ENCODE measurements at regions not wholly inside any gene's neighbourhood (a gene's known extent, or its start where the extent isn't known, plus 50 kb on each side); places are given as distances from the start of the nearest gene placed in this dataset.
"Not testable (repeated sequence)": the region's sequence is repeated elsewhere in the genome, so short reads cannot be mapped to it uniquely, and the experiment has no call there.

- no peak for DNase-seq
These were observed 145.4 kb upstream of the ZNF804A start for GRCh38 chr2:184452907-184453306.

- DNase-seq: no peak
These were observed 142.7 kb upstream of the ZNF804A start for GRCh38 chr2:184455624-184456023.

- not testable (repeated sequence) for DNase-seq
These were observed 141.6 kb upstream of the ZNF804A start for GRCh38 chr2:184456693-184457092.

DNA sequence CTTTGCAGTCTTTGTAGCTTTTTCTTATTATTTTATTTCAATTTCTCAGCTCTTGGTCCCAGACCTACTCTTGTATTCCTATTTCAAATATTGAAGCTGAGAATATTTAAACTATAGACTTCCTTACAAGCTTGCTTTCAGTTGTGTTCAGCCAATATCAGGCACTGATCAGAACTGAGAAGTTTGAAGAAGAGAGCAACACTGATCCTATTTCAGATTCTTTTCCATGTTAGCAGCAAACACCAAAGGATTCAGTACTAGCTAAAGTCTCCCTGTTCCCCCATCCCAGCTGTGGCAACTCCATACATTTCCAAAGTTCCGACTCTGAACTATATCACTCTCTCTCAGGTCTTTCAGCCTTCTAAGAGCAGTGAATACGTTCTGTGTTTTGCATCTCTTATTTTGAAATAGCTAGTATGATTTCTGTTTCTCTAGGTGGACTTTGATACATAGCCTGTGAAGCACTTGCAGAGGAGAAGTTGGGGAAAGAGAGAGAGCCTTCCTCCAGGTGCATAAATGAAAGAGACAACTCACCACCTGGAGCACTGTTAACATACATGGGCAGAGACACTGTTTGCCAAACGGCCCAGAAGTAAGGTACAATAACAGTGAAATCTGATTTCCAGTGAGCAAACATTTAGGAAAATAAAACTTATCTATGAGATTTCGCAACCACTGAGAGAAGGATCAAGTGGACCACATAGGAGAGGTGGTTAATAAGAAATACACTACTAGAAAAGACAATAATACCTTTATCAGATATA is 135.0 kb upstream of the ZNF804A start:
- no peak for DNase-seq

DNA sequence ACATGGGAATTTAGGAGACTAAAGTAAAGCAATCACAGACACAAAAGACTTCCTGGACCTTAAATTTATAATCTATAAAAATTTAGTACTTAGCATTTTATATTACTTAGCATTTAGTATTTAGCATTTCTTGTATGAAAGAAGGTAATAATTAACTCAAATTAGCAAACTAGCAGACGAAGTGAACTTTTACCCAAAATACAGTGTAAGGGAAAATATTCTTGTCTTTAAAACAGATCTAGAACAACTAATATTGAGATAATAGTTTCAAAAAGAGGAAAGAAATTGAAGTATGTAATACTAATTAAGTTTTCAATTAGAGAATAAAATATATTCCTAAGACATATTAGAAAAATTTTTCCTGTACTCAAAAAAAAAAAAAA is 134.5 kb upstream of the ZNF804A start:
- DNase-seq: no peak

- no peak for DNase-seq
These were observed 129.5 kb upstream of the ZNF804A start for GRCh38 chr2:184468826-184469225.

DNA sequence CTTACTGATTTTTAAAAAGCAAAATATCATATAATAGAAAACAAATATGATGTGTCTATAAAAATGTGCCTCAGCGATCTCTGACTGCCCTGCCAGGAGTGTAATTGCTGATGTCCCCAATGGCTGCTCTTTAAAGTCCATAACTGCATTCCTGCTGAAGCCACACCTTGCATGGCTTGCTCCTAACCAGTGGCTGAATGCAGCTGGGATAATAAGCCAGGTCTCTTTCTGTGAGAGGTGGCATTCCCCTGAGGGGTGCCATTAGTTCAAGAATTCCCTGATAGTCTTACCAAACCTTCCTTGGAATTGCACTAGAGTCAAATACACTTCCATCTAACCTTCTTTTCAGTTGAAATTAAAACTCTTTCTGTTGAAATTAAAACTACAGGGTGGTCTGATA is 125.8 kb upstream of the ZNF804A start:
- DNase-seq: no peak

DNA sequence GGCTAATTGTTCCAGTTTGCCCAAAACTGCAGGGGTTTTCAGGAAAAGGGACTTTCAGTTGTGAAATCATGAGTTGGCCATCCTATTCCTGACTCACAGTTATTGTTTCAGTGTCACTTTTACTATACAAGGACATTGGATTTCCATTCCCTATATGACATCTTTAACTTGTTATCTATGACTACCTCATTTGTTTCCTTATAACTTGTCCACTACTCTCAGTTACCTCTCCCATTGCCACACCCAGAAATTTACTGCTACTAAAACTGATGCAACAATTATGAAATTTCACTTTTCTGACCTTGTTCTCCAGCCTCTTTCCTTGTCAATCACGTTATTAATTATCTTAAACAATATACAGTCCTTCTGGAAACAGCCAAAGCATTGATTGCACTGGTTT is 116.5 kb upstream of the ZNF804A start:
- no peak for DNase-seq

- DNase-seq: no peak
These were observed 99.4 kb upstream of the ZNF804A start for GRCh38 chr2:184498936-184499335.

DNA sequence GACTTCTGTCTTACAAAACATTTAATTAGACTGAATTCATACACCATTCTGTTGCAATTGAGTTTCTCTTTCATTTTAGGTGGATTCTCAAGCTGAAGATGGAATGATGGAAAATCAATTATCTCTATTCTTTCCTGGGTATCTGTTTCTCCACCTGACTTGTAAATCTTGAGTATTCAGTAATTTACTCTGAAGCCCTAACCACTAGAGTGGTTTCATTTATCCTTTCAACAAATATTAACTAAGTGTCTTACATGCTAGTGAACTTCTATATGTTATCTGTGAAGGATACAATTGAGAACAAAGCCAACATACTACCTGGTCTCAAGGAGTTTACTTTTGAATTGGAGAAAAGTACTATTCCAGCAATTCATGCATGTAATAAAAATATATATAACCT is 94.1 kb upstream of the ZNF804A start:
- DNase-seq: no peak

DNA sequence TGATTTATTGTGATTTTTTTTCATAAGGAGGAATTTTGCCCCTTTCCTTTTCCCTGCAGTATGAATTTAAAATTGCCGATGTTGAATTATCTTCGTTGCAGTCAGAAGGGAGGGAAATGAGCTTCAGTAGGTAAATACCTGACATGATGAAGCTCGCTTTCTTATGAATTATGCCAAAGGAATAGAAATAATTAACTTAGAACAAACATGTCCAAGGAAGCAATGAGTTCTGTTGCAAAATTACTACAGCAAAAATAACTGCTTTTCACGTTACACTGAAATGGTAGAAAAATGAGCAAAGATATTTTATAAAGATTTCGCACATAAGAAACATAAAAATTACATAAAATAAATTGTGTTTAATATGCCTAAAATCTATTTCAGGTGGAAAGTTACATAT is 91.1 kb upstream of the ZNF804A start:
- no peak for DNase-seq

DNA sequence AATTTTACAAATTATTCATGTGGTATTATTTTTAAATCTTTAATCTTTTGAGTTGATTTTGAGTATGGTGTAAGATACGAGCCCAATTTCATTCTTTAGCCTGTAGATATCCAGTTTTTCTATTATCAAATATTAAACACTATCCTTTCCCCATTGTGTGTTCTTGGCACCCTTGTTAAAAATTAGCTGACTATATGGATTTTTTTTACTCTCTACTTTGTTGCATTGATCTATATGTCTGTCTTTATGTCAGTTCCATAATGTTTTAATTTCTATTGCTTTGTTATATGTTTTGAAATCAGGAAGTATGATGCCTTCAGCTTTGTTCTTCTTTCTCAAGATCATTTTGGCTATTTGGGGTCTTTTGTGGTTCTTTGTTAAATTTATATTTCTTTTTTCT is 80.9 kb upstream of the ZNF804A start:
- DNase-seq: no peak

DNA sequence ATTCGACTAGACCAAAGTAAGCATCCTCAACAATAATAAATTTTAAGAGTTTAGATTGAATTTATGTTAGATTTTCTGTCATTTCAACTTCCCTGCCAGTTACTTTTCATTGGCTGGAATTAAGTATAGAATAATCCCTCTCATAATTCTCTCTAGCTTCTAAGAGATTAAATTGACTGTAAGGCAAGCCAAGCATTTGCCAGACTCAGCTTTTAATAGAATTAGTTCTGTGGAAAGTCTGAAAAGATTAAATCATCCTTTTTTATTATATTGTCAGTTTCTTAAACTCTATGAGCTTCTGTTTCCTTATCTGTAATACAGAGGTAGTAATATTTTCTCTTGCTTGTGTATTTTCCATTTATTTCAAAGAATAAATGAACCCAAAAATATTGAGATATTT is 77.9 kb upstream of the ZNF804A start:
- DNase-seq: no peak

DNA sequence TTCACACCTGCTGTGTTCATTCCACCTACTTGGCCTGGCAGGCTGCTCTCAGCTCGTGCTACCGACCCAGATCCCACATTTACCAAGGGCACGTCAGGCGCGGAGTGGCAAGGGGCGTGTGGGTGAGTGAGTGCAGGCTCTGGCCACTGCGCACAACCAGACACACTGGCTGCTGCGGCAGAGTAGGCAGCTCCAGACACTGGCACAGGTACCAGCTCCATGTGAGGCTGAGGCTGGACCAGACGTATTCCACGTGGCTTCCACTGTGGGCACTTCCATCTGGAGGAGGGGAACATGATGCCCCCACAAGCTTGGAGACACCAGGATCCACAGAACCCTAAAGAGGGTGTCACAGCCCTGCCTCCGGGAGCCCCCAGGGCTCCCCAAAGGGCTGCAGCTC is 74.6 kb upstream of the ZNF804A start:
- DNase-seq: no peak

DNA sequence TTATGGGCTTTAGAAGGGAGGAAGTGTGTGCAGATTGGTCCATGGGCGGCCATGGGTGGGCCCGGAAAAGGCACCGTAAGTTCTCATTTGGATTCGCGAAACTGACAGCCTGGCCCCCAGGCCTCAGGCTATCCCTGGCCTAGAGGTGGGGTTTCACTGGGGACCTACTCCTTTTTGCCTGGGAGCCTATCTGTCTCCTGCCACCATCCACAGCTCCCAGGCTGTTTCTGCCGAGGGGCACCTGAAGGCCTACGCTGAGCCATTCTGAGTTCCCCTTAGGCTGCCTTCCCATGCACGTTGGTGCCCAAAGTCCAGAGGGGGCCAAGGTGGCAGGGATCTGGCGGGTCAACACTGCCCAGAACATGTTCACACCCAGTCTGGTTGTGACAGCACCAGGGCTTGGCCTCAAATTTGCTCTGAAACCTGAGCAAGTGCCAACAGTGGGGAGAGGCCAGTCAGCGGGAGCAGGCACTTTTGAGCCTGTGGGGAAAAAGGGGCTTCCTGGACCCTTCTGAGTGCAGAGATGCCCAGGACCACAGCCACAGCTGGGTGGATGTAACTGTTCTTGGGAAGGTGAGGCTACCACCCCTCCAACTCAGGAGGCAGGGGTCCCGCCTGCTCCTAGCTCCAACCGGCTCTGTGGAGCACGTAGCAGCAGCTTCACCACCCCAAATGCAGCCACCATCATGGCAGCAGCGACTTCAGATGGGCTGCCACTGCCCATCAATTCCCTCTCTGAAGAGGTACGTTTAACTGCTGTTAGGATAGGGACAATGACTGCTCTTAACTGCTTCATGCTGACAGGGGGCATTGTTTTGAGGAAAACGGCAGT is 73.6 kb upstream of the ZNF804A start:
- no peak for DNase-seq

GRCh38 chr2:184527058-184527457 is 71.3 kb upstream of the ZNF804A start:
- no peak for DNase-seq

GRCh38 chr2:184528119-184528518 is 70.2 kb upstream of the ZNF804A start:
- no peak for DNase-seq

DNA sequence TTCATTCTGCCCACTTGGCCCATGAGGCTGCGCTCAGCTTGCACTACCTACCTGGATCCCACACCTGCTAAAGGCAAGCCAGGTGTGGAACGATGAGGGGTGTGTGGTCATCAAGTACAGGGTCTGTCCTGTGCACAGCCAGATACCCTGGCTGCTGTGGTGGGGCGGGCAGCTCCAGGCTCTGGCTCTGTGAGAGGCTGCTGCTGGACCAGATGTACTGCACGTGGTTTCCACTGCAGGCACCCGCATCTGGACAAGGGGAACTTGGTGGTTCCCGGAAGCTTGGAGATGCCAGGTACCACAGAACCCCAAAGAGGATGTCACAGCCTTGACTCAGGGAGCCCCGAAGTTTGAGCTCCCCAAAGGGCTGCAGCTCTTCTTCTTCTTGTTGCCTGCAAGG is 68.1 kb upstream of the ZNF804A start:
- DNase-seq: no peak

DNA sequence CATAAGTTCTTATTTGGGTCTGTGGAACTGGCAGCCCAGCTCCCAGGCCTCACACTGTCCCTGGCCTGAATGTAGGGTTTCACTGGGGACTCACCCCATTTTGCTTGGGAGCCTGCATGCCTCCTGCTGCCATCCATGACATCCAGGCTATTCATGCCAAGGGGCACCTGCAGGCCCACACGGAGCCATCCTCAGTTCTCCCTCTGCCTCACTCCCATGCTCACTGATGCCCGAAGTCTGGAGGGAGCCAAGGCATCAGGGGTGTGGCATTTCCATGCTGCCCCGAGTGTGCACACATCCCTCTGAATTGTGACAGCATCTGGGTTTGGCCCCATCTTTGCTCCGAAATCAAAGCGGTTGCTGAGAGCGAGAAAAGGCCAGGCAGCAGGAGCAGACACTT is 67.4 kb upstream of the ZNF804A start:
- no peak for DNase-seq

GRCh38 chr2:184532551-184532950 is 65.8 kb upstream of the ZNF804A start:
- no peak for DNase-seq

DNA sequence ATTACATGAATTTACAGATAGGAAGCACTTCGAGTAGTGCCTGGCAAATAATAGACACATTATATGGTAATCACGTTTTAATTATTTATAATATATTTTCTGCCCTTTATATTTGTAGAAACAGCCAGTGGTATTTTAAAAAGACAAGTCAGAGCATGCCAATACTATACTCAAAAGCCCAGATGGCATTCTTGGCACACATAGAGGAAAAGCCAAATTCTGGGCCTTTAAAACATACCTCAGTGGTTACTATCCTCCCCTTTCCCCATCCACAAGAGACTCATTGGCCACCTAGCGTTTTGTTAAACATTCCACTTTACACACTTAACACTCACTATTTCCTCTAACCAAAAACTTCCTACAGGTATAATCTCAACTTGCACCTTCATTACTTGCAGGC is 63.3 kb upstream of the ZNF804A start:
- no peak for DNase-seq

GRCh38 chr2:184540246-184540789 is 58.0 kb upstream of the ZNF804A start:
- DNase-seq: no peak

- no peak for DNase-seq
These were observed 56.7 kb upstream of the ZNF804A start for GRCh38 chr2:184541591-184541990.

- no peak for DNase-seq
These were observed 54.5 kb upstream of the ZNF804A start for GRCh38 chr2:184543832-184544231.
